ENCODE measurements at regions not wholly inside any gene's neighbourhood (a gene's known extent, or its start where the extent isn't known, plus 50 kb on each side); places are given as distances from the start of the nearest gene placed in this dataset.

GRCh38 chr2:234643407-234643806 lies 146.5 kb upstream of the ARL4C start:
- no peaks in the 10 kb centered on the region for H3K4me1 Mint-ChIP-seq
- ATAC-seq: no peak
- H3K27ac Mint-ChIP-seq: no peak overlapping the region
- H3K36me3 Mint-ChIP-seq: no peaks in the 10 kb centered on the region
- no peak overlapping the region for H3K4me3 Mint-ChIP-seq
- H3K27me3 Mint-ChIP-seq: peaks cover 30% of the 10 kb centered on the region
- H3K9me3 Mint-ChIP-seq: no peaks in the 10 kb centered on the region

- Mint-ChIP-seq H3K4me1 (no peaks in the 10 kb centered on the region), H3K9me3 (no peaks in the 10 kb centered on the region), H3K27ac (no peak overlapping the region), H3K36me3 (no peaks in the 10 kb centered on the region), H3K27me3 (peaks cover 30% of the 10 kb centered on the region), H3K4me3 (no peak overlapping the region)
- ATAC-seq: no peak
Measured at GRCh38 chr2:234641086-234641485, 144.2 kb upstream of the ARL4C start.

GRCh38 chr2:234640657-234641056 lies 143.8 kb upstream of the ARL4C start:
- Mint-ChIP-seq H3K36me3 (no peaks in the 10 kb centered on the region), H3K4me1 (no peaks in the 10 kb centered on the region), H3K27me3 (peaks cover 30% of the 10 kb centered on the region), H3K4me3 (no peak overlapping the region), H3K9me3 (no peaks in the 10 kb centered on the region), H3K27ac (no peak overlapping the region)
- no peak for ATAC-seq

GRCh38 chr2:234638966-234639365 lies 142.1 kb upstream of the ARL4C start:
- Mint-ChIP-seq H3K27ac (no peak overlapping the region), H3K27me3 (peaks cover 30% of the 10 kb centered on the region), H3K4me1 (no peaks in the 10 kb centered on the region), H3K9me3 (no peaks in the 10 kb centered on the region), H3K36me3 (no peaks in the 10 kb centered on the region), H3K4me3 (no peak overlapping the region)
- no peak for ATAC-seq

GRCh38 chr2:234635284-234635683 lies 138.4 kb upstream of the ARL4C start:
- Mint-ChIP-seq H3K4me3 (no peak overlapping the region), H3K27ac (no peak overlapping the region), H3K9me3 (no peaks in the 10 kb centered on the region), H3K4me1 (no peaks in the 10 kb centered on the region), H3K36me3 (no peaks in the 10 kb centered on the region), H3K27me3 (peaks cover 24% of the 10 kb centered on the region)
- ATAC-seq: no peak

- no peak overlapping the region for H3K4me3 Mint-ChIP-seq
- H3K4me1 Mint-ChIP-seq: no peaks in the 10 kb centered on the region
- peaks cover 10% of the 10 kb centered on the region for H3K27me3 Mint-ChIP-seq
- no peak overlapping the region for H3K27ac Mint-ChIP-seq
- no peaks in the 10 kb centered on the region for H3K9me3 Mint-ChIP-seq
- no peak for ATAC-seq
- no peaks in the 10 kb centered on the region for H3K36me3 Mint-ChIP-seq
Measured at GRCh38 chr2:234633581-234634230, 136.8 kb upstream of the ARL4C start.

- ATAC-seq: no peak
- Mint-ChIP-seq H3K4me3 (no peak overlapping the region), H3K27me3 (peaks cover 10% of the 10 kb centered on the region), H3K27ac (no peak overlapping the region), H3K9me3 (no peaks in the 10 kb centered on the region), H3K36me3 (no peaks in the 10 kb centered on the region), H3K4me1 (no peaks in the 10 kb centered on the region)
Measured at GRCh38 chr2:234632527-234633391, 135.9 kb upstream of the ARL4C start.

GRCh38 chr2:234631646-234632514 lies 135.0 kb upstream of the ARL4C start:
- Mint-ChIP-seq H3K27me3 (peaks cover 10% of the 10 kb centered on the region), H3K4me3 (no peak overlapping the region)
- no peak for ATAC-seq

GRCh38 chr2:234630801-234631261 lies 133.9 kb upstream of the ARL4C start:
- H3K27me3 Mint-ChIP-seq: peaks cover 10% of the 10 kb centered on the region
- H3K9me3 Mint-ChIP-seq: no peaks in the 10 kb centered on the region
- no peaks in the 10 kb centered on the region for H3K36me3 Mint-ChIP-seq
- no peak for ATAC-seq
- H3K4me3 Mint-ChIP-seq: no peak overlapping the region
- H3K4me1 Mint-ChIP-seq: no peaks in the 10 kb centered on the region
- H3K27ac Mint-ChIP-seq: no peak overlapping the region

More at GRCh38 chr2:234631646-234632514, 135.0 kb upstream of the ARL4C start:
- H3K27ac Mint-ChIP-seq: no peak overlapping the region
- no peaks in the 10 kb centered on the region for H3K9me3 Mint-ChIP-seq
- no peaks in the 10 kb centered on the region for H3K36me3 Mint-ChIP-seq
- H3K4me1 Mint-ChIP-seq: no peaks in the 10 kb centered on the region

- Mint-ChIP-seq H3K27me3 (peaks cover 10% of the 10 kb centered on the region), H3K4me1 (no peaks in the 10 kb centered on the region), H3K27ac (no peak overlapping the region), H3K9me3 (no peaks in the 10 kb centered on the region), H3K36me3 (no peaks in the 10 kb centered on the region), H3K4me3 (no peak overlapping the region)
- no peak for ATAC-seq
Measured at GRCh38 chr2:234629596-234629995, 132.7 kb upstream of the ARL4C start.

- Mint-ChIP-seq H3K36me3 (no peaks in the 10 kb centered on the region), H3K4me3 (no peak overlapping the region), H3K27ac (no peak overlapping the region), H3K4me1 (no peaks in the 10 kb centered on the region), H3K9me3 (no peaks in the 10 kb centered on the region), H3K27me3 (peaks cover 10% of the 10 kb centered on the region)
- no peak for ATAC-seq
Measured at GRCh38 chr2:234628953-234629352, 132.1 kb upstream of the ARL4C start.

- Mint-ChIP-seq H3K36me3 (no peaks in the 10 kb centered on the region), H3K27ac (no peak overlapping the region), H3K9me3 (no peaks in the 10 kb centered on the region), H3K4me3 (no peak overlapping the region), H3K4me1 (no peaks in the 10 kb centered on the region), H3K27me3 (peaks cover 9% of the 10 kb centered on the region)
- ATAC-seq: no peak
Measured at GRCh38 chr2:234627308-234627707, 130.4 kb upstream of the ARL4C start.

- H3K4me1 Mint-ChIP-seq: no peaks in the 10 kb centered on the region
- H3K36me3 Mint-ChIP-seq: no peaks in the 10 kb centered on the region
- H3K4me3 Mint-ChIP-seq: no peak overlapping the region
- no peak overlapping the region for H3K27ac Mint-ChIP-seq
- H3K27me3 Mint-ChIP-seq: peaks cover 2% of the 10 kb centered on the region
- no peak for ATAC-seq
- no peaks in the 10 kb centered on the region for H3K9me3 Mint-ChIP-seq
Measured at GRCh38 chr2:234626566-234627130, 129.8 kb upstream of the ARL4C start.

- H3K9me3 Mint-ChIP-seq: no peaks in the 10 kb centered on the region
- H3K36me3 Mint-ChIP-seq: no peaks in the 10 kb centered on the region
- ATAC-seq: no peak
- H3K4me3 Mint-ChIP-seq: no peak overlapping the region
- H3K27me3 Mint-ChIP-seq: no peaks in the 10 kb centered on the region
- H3K4me1 Mint-ChIP-seq: no peaks in the 10 kb centered on the region
- H3K27ac Mint-ChIP-seq: no peak overlapping the region
Measured at GRCh38 chr2:234625626-234626250, 128.9 kb upstream of the ARL4C start.
